Ectodermal cell (in vitro differentiated cells): ENCODE measurements at regions not wholly inside any gene's neighbourhood (a gene's known extent, or its start where the extent isn't known, plus 50 kb on each side); places are given as distances from the start of the nearest gene placed in this dataset.

Experiments
- H3K27ac ChIP-seq: 2 replicates; pipeline ENCODE4 v1.7.0; 2013; ENCODE audit warnings: mild to moderate bottlenecking, low read depth, low read length; ENCODE audit not compliant: insufficient read depth, poor library complexity, severe bottlenecking
- H3K27me3 ChIP-seq: 2 replicates; pipeline ENCODE4 v1.7.0; 2013; ENCODE audit warnings: mild to moderate bottlenecking, low read length; ENCODE audit not compliant: insufficient read depth, control insufficient read depth, poor library complexity, severe bottlenecking
- H3K36me3 ChIP-seq: one replicate; pipeline ENCODE4 v1.7.0; 2013; ENCODE audit warnings: low read length; ENCODE audit not compliant: control insufficient read depth, insufficient read depth
- H3K4me1 ChIP-seq: one replicate; pipeline ENCODE4 v1.7.0; 2013; ENCODE audit warnings: low read length; ENCODE audit not compliant: control insufficient read depth, insufficient read depth
- H3K4me3 ChIP-seq: 2 replicates; pipeline ENCODE4 v1.7.0; 2013; ENCODE audit warnings: low read depth, low read length, control low read depth; ENCODE audit not compliant: insufficient read depth
- H3K9me3 ChIP-seq: 2 replicates; pipeline ENCODE4 v1.7.0; 2013; ENCODE audit warnings: mild to moderate bottlenecking, low read length, moderate library complexity; ENCODE audit not compliant: control insufficient read depth
- WGBS, 2 experiments: methylation state at CpG; one replicate each; pipeline ENCODE4 v1.1.7; 2013; ENCODE audit warnings: missing lambda C conversion rate in 2 of 2; 5-methylcytosine and 5-hydroxymethylcytosine counted together

GRCh38 chr2:228283491-228284171, 102.1 kb upstream of the SPHKAP start:
- Histone ChIP-seq H3K27ac (no peak overlapping the region), H3K36me3 (no peaks in the 10 kb centered on the region), H3K27me3 (no peaks in the 10 kb centered on the region), H3K4me1 (no peaks in the 10 kb centered on the region), H3K4me3 (no peak overlapping the region), H3K9me3 (no peaks in the 10 kb centered on the region)
- 90 to 97% methylated on average over 3 of the region's 3 CpGs for WGBS, 2 experiments

- no peaks in the 10 kb centered on the region for H3K36me3 ChIP-seq
- no peak overlapping the region for H3K27ac ChIP-seq
- 92 to 97% methylated on average over 2 of the region's 2 CpGs for WGBS, 2 experiments
- no peaks in the 10 kb centered on the region for H3K4me1 ChIP-seq
- no peaks in the 10 kb centered on the region for H3K27me3 ChIP-seq
- H3K9me3 ChIP-seq = no peaks in the 10 kb centered on the region
- H3K4me3 ChIP-seq = no peak overlapping the region
Measured at GRCh38 chr2:228282376-228282775, 100.9 kb upstream of the SPHKAP start.

- H3K27ac ChIP-seq = no peak overlapping the region
- no peaks in the 10 kb centered on the region for H3K36me3 ChIP-seq
- no peaks in the 10 kb centered on the region for H3K27me3 ChIP-seq
- 80 to 94% methylated on average over 5 to 6 of the region's 6 CpGs for WGBS, 2 experiments
- H3K4me3 ChIP-seq = no peak overlapping the region
- no peaks in the 10 kb centered on the region for H3K4me1 ChIP-seq
- no peaks in the 10 kb centered on the region for H3K9me3 ChIP-seq
Measured at GRCh38 chr2:228273159-228273558, 91.7 kb upstream of the SPHKAP start.

- Histone ChIP-seq H3K4me1 (no peaks in the 10 kb centered on the region), H3K27me3 (no peaks in the 10 kb centered on the region), H3K4me3 (no peak overlapping the region), H3K36me3 (no peaks in the 10 kb centered on the region), H3K9me3 (no peaks in the 10 kb centered on the region), H3K27ac (no peak overlapping the region)
- 100% methylated on average over 1 of the region's 2 CpGs for WGBS, 2 experiments
Measured at GRCh38 chr2:228269351-228269750, 87.9 kb upstream of the SPHKAP start.

GRCh38 chr2:228268756-228269155, 87.3 kb upstream of the SPHKAP start:
- no peaks in the 10 kb centered on the region for H3K27me3 ChIP-seq
- whole genome bisulfite sequencing, 2 experiments = no CpG with 5 or more reads among the region's 1 CpG
- no peak overlapping the region for H3K4me3 ChIP-seq
- H3K36me3 ChIP-seq = no peaks in the 10 kb centered on the region
- no peaks in the 10 kb centered on the region for H3K4me1 ChIP-seq
- no peak overlapping the region for H3K27ac ChIP-seq
- no peaks in the 10 kb centered on the region for H3K9me3 ChIP-seq

GRCh38 chr2:228268301-228268700, 86.8 kb upstream of the SPHKAP start:
- no peak overlapping the region for H3K4me3 ChIP-seq
- H3K36me3 ChIP-seq = no peaks in the 10 kb centered on the region
- no peaks in the 10 kb centered on the region for H3K27me3 ChIP-seq
- H3K27ac ChIP-seq = no peak overlapping the region
- H3K9me3 ChIP-seq = no peaks in the 10 kb centered on the region
- H3K4me1 ChIP-seq = no peaks in the 10 kb centered on the region
- WGBS, 2 experiments = 92 to 100% methylated on average over 1 to 2 of the region's 2 CpGs

- 99 to 100% methylated on average over 2 to 3 of the region's 3 CpGs for WGBS, 2 experiments
- H3K36me3 ChIP-seq = no peaks in the 10 kb centered on the region
- no peaks in the 10 kb centered on the region for H3K4me1 ChIP-seq
- no peaks in the 10 kb centered on the region for H3K9me3 ChIP-seq
- no peak overlapping the region for H3K4me3 ChIP-seq
- no peak overlapping the region for H3K27ac ChIP-seq
- no peaks in the 10 kb centered on the region for H3K27me3 ChIP-seq
Measured at GRCh38 chr2:228263156-228263555, 81.7 kb upstream of the SPHKAP start.

GRCh38 chr2:228261546-228261945, 80.1 kb upstream of the SPHKAP start:
- H3K4me1 ChIP-seq = no peaks in the 10 kb centered on the region
- H3K4me3 ChIP-seq = no peak overlapping the region
- H3K27ac ChIP-seq = no peak overlapping the region
- H3K36me3 ChIP-seq = no peaks in the 10 kb centered on the region
- WGBS, 2 experiments = 90 to 91% methylated on average over 7 of the region's 7 CpGs
- H3K9me3 ChIP-seq = no peaks in the 10 kb centered on the region
- H3K27me3 ChIP-seq = no peaks in the 10 kb centered on the region

- no peaks in the 10 kb centered on the region for H3K27me3 ChIP-seq
- no peaks in the 10 kb centered on the region for H3K4me1 ChIP-seq
Measured at GRCh38 chr2:228257379-228257778, 75.9 kb upstream of the SPHKAP start.

GRCh38 chr2:228253752-228254151, 72.3 kb upstream of the SPHKAP start:
- no peaks in the 10 kb centered on the region for H3K9me3 ChIP-seq
- no peaks in the 10 kb centered on the region for H3K4me1 ChIP-seq
- H3K4me3 ChIP-seq = no peak overlapping the region
- 90 to 95% methylated on average over 2 of the region's 2 CpGs for WGBS, 2 experiments
- no peaks in the 10 kb centered on the region for H3K27me3 ChIP-seq
- H3K36me3 ChIP-seq = no peaks in the 10 kb centered on the region
- H3K27ac ChIP-seq = no peak overlapping the region

More at GRCh38 chr2:228257379-228257778, 75.9 kb upstream of the SPHKAP start:
- Histone ChIP-seq H3K4me3 (no peak overlapping the region), H3K9me3 (no peaks in the 10 kb centered on the region), H3K36me3 (no peaks in the 10 kb centered on the region), H3K27ac (no peak overlapping the region)

GRCh38 chr2:228247335-228247734, 65.8 kb upstream of the SPHKAP start:
- Histone ChIP-seq H3K9me3 (no peaks in the 10 kb centered on the region), H3K36me3 (no peaks in the 10 kb centered on the region), H3K4me3 (no peak overlapping the region), H3K27ac (no peak overlapping the region), H3K27me3 (no peaks in the 10 kb centered on the region), H3K4me1 (no peaks in the 10 kb centered on the region)
- whole genome bisulfite sequencing, 2 experiments = 89 to 93% methylated on average over 2 of the region's 2 CpGs
